Loucy (cell line): ENCODE measurements at regions not wholly inside any gene's neighbourhood (a gene's known extent, or its start where the extent isn't known, plus 50 kb on each side); places are given as distances from the start of the nearest gene placed in this dataset.

Experiments used
- H2AFZ ChIP-seq: fragments of 200-600 bp; sonication (generic); 2 replicates; pipeline ENCODE4 v1.6.0; 2016; ENCODE audit warnings: antibody characterized with exemption, mild to moderate bottlenecking, low read length, moderate library complexity
- H3F3A ChIP-seq: fragments of 200-600 bp; 2 replicates; pipeline ENCODE4 v1.6.0; 2016; ENCODE audit warnings: antibody characterized with exemption, low read depth, mild to moderate bottlenecking
- H3K27me3 ChIP-seq: fragments of 200-600 bp; sonication (generic); 2 replicates; pipeline ENCODE4 v1.6.1; 2014; ENCODE audit warnings: low read length, mild to moderate bottlenecking; ENCODE audit not compliant: insufficient read depth, poor library complexity, severe bottlenecking
- H3K36me3 ChIP-seq: fragments of 200-600 bp; sonication (generic); 2 replicates; pipeline ENCODE4 v1.6.1; 2016; ENCODE audit warnings: low read length; ENCODE audit not compliant: insufficient read depth
- H3K4me1 ChIP-seq: fragments of 200-600 bp; sonication (generic); 2 replicates; pipeline ENCODE4 v1.5.1; 2014; ENCODE audit warnings: low read length, mild to moderate bottlenecking; ENCODE audit not compliant: insufficient read depth, poor library complexity, severe bottlenecking
- H3K4me2 ChIP-seq: fragments of 200-600 bp; sonication (generic); 2 replicates; pipeline ENCODE4 v1.6.0; 2014; ENCODE audit warnings: antibody characterized with exemption, low read length, low read depth, mild to moderate bottlenecking; ENCODE audit not compliant: poor library complexity, severe bottlenecking
- H3K4me3 ChIP-seq: fragments of 200-600 bp; sonication (generic); 2 replicates; pipeline ENCODE4 v1.5.1; 2014; ENCODE audit warnings: low read length, mild to moderate bottlenecking, mixed read lengths; ENCODE audit not compliant: poor library complexity, severe bottlenecking
- H3K79me2 ChIP-seq: fragments of 200-600 bp; sonication (generic); 2 replicates; pipeline ENCODE4 v1.6.1; 2014; ENCODE audit warnings: low read length; ENCODE audit not compliant: insufficient read depth
- H3K9ac ChIP-seq: fragments of 200-600 bp; sonication (generic); 2 replicates; pipeline ENCODE4 v1.6.0; 2014; ENCODE audit warnings: mild to moderate bottlenecking, low read depth, low read length, moderate library complexity; ENCODE audit not compliant: poor library complexity, severe bottlenecking
- H3K9me2 ChIP-seq: fragments of 200-600 bp; sonication (generic); replicated peaks from 2 replicates; pipeline ENCODE4 v1.6.1; 2016; ENCODE audit warnings: low read depth, low read length, mixed read lengths
- H3K9me3 ChIP-seq: fragments of 200-600 bp; sonication (generic); 2 replicates; pipeline ENCODE4 v1.6.1; 2014; ENCODE audit warnings: mild to moderate bottlenecking, antibody characterized with exemption, low read length, low read depth; ENCODE audit not compliant: insufficient read depth
- H4K20me1 ChIP-seq: fragments of 200-600 bp; sonication (generic); 2 replicates; pipeline ENCODE4 v1.6.0; 2014; ENCODE audit warnings: antibody characterized with exemption, low read length, mild to moderate bottlenecking; ENCODE audit not compliant: insufficient read depth, poor library complexity, severe bottlenecking
- EZH2phosphoT487 ChIP-seq: fragments of 200-600 bp; IDR thresholded peaks from 2 replicates; pipeline ENCODE4 v1.6.1; 2018; ENCODE audit warnings: antibody characterized with exemption, mild to moderate bottlenecking, moderate library complexity, borderline replicate concordance
- TF ChIP-seq, protein P1 (sequence below): fragments of 200-600 bp; sonication (generic); conservative IDR thresholded peaks from 2 replicates; pipeline ENCODE4 v1.5.1; 2014; ENCODE audit warnings: mild to moderate bottlenecking, antibody characterized with exemption, low read length

DNA sequence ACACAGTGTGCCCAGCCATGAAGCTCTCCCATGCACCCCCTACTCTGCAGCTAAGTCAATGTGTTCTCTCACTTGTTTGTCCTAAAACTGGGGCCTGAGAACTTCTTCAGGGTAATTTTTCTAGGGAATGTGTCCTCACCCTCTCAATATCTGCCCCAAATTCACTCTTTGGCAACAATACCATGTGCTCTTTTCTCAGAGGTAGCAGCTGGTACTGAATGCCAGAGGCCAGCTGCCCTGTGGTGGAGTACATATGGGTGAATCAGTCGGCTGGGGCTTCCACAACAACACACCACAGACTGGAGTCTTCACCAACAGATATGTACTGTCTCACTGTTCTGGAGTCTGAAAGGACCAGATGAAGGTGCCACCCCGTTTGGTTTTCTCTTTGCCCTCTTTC lies 97.7 kb upstream of the TOP3B start:
- H3K4me1 ChIP-seq = no peaks in the 10 kb centered on the region
- H3K79me2 ChIP-seq = no peaks in the 10 kb centered on the region
- no peak for TF ChIP-seq EZH2phosphoT487
- H2AFZ ChIP-seq = no peak overlapping the region; the same call in 1 of the 2 replicates
- H3K4me3 ChIP-seq = no peak overlapping the region
- H3K36me3 ChIP-seq = no peaks in the 10 kb centered on the region
- no peaks in the 10 kb centered on the region for H4K20me1 ChIP-seq
- H3K9ac ChIP-seq = no peak overlapping the region
- H3K9me3 ChIP-seq = no peaks in the 10 kb centered on the region
- no peaks in the 10 kb centered on the region for H3F3A ChIP-seq
- H3K27me3 ChIP-seq = no peaks in the 10 kb centered on the region
- H3K4me2 ChIP-seq = no peak overlapping the region
- H3K9me2 ChIP-seq = no peaks in the 10 kb centered on the region

GRCh38 chr22:22079404-22080148 lies 97.0 kb upstream of the TOP3B start:
- no peaks in the 10 kb centered on the region for H3F3A ChIP-seq
- H3K9me3 ChIP-seq = no peaks in the 10 kb centered on the region
- H3K27me3 ChIP-seq = no peaks in the 10 kb centered on the region
- H3K79me2 ChIP-seq = no peaks in the 10 kb centered on the region
- H3K4me1 ChIP-seq = no peaks in the 10 kb centered on the region
- no peaks in the 10 kb centered on the region for H3K9me2 ChIP-seq
- no peaks in the 10 kb centered on the region for H4K20me1 ChIP-seq
- no peak overlapping the region for H3K4me3 ChIP-seq
- H3K36me3 ChIP-seq = no peaks in the 10 kb centered on the region
- no peak overlapping the region for H3K4me2 ChIP-seq
- H3K9ac ChIP-seq = no peak overlapping the region
- no peak overlapping the region for H2AFZ ChIP-seq
- TF ChIP-seq, protein P1, sequence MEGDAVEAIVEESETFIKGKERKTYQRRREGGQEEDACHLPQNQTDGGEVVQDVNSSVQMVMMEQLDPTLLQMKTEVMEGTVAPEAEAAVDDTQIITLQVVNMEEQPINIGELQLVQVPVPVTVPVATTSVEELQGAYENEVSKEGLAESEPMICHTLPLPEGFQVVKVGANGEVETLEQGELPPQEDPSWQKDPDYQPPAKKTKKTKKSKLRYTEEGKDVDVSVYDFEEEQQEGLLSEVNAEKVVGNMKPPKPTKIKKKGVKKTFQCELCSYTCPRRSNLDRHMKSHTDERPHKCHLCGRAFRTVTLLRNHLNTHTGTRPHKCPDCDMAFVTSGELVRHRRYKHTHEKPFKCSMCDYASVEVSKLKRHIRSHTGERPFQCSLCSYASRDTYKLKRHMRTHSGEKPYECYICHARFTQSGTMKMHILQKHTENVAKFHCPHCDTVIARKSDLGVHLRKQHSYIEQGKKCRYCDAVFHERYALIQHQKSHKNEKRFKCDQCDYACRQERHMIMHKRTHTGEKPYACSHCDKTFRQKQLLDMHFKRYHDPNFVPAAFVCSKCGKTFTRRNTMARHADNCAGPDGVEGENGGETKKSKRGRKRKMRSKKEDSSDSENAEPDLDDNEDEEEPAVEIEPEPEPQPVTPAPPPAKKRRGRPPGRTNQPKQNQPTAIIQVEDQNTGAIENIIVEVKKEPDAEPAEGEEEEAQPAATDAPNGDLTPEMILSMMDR = no peak
- no peak for TF ChIP-seq EZH2phosphoT487

- H3K27me3 ChIP-seq = no peaks in the 10 kb centered on the region
- H3F3A ChIP-seq = no peaks in the 10 kb centered on the region
- H3K4me1 ChIP-seq = no peaks in the 10 kb centered on the region
- H3K9me3 ChIP-seq = no peaks in the 10 kb centered on the region
- H3K36me3 ChIP-seq = no peaks in the 10 kb centered on the region
- no peak overlapping the region for H3K9ac ChIP-seq
- H4K20me1 ChIP-seq = no peaks in the 10 kb centered on the region
- no peak overlapping the region for H3K4me3 ChIP-seq
- TF ChIP-seq, protein P1 = no peak
- no peak for TF ChIP-seq EZH2phosphoT487
- H3K9me2 ChIP-seq = no peaks in the 10 kb centered on the region
- H2AFZ ChIP-seq = no peak overlapping the region
- no peak overlapping the region for H3K4me2 ChIP-seq
- no peaks in the 10 kb centered on the region for H3K79me2 ChIP-seq
Observed at GRCh38 chr22:22078329-22078728, 95.7 kb upstream of the TOP3B start.
